Osteocyte (in vitro differentiated cells): ENCODE measurements at regions not wholly inside any gene's neighbourhood (a gene's known extent, or its start where the extent isn't known, plus 50 kb on each side); places are given as distances from the start of the nearest gene placed in this dataset.

Source experiments
- DNase-seq: peaks from one replicate; pipeline ENCODE4 v3.0.0; 2021; ENCODE audit warnings: mixed read lengths; ENCODE audit not compliant: unreplicated experiment; ENCODE audit errors: extremely low spot score
- H3K27ac Mint-ChIP-seq: one replicate; pipeline ENCODE4 v1.8.0; 2021; ENCODE audit warnings: mild to moderate bottlenecking, mixed read lengths; ENCODE audit not compliant: unreplicated experiment
- H3K27me3 Mint-ChIP-seq: one replicate; pipeline ENCODE4 v1.8.0; 2021; ENCODE audit warnings: mixed read lengths; ENCODE audit not compliant: unreplicated experiment
- H3K36me3 Mint-ChIP-seq: one replicate; pipeline ENCODE4 v1.8.0; 2021; ENCODE audit warnings: mixed read lengths; ENCODE audit not compliant: unreplicated experiment
- H3K4me1 Mint-ChIP-seq: one replicate; pipeline ENCODE4 v1.8.0; 2021; ENCODE audit warnings: mixed read lengths; ENCODE audit not compliant: unreplicated experiment
- H3K4me3 Mint-ChIP-seq: one replicate; pipeline ENCODE4 v1.8.0; 2021; ENCODE audit warnings: mild to moderate bottlenecking, moderate library complexity, mixed read lengths; ENCODE audit not compliant: unreplicated experiment
- H3K9me3 Mint-ChIP-seq: one replicate; pipeline ENCODE4 v1.8.0; 2021; ENCODE audit warnings: mixed read lengths; ENCODE audit not compliant: unreplicated experiment
- TF ChIP-seq, protein P1 (sequence below): fragments of 200-600 bp; sonication (generic); IDR thresholded peaks from 2 replicates; pipeline ENCODE4 v1.5.0; 2021; ENCODE audit warnings: antibody characterized with exemption, mild to moderate bottlenecking, moderate library complexity

DNA sequence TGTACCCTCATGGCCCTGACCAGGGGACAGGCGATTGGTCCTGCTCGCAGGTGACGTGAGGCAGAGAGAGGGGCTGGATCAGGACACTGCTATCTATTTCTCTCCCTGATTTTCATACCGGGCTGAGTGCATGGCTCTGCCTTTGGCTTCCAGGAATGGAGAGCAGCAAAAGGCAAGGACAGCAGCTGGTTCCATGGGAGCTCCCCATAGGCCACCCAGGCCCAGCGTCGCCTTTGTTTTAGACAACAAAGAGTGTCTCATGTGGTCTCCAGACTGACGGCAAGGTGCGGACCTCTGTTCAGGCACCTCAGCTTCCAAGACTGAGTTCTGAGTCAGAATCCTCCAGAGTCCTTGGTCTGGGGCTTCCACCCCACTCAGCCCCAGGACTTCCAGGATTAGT, 123.1 kb downstream of the VEGFA start:
- no peak for DNase-seq
- H3K27ac Mint-ChIP-seq: no peak overlapping the region
- H3K4me1 Mint-ChIP-seq: no peaks in the 10 kb centered on the region
- TF ChIP-seq, protein P1, sequence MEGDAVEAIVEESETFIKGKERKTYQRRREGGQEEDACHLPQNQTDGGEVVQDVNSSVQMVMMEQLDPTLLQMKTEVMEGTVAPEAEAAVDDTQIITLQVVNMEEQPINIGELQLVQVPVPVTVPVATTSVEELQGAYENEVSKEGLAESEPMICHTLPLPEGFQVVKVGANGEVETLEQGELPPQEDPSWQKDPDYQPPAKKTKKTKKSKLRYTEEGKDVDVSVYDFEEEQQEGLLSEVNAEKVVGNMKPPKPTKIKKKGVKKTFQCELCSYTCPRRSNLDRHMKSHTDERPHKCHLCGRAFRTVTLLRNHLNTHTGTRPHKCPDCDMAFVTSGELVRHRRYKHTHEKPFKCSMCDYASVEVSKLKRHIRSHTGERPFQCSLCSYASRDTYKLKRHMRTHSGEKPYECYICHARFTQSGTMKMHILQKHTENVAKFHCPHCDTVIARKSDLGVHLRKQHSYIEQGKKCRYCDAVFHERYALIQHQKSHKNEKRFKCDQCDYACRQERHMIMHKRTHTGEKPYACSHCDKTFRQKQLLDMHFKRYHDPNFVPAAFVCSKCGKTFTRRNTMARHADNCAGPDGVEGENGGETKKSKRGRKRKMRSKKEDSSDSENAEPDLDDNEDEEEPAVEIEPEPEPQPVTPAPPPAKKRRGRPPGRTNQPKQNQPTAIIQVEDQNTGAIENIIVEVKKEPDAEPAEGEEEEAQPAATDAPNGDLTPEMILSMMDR: no peak
- peaks cover 13% of the 10 kb centered on the region for H3K27me3 Mint-ChIP-seq
- no peak overlapping the region for H3K4me3 Mint-ChIP-seq
- no peaks in the 10 kb centered on the region for H3K9me3 Mint-ChIP-seq
- H3K36me3 Mint-ChIP-seq: no peaks in the 10 kb centered on the region

DNA sequence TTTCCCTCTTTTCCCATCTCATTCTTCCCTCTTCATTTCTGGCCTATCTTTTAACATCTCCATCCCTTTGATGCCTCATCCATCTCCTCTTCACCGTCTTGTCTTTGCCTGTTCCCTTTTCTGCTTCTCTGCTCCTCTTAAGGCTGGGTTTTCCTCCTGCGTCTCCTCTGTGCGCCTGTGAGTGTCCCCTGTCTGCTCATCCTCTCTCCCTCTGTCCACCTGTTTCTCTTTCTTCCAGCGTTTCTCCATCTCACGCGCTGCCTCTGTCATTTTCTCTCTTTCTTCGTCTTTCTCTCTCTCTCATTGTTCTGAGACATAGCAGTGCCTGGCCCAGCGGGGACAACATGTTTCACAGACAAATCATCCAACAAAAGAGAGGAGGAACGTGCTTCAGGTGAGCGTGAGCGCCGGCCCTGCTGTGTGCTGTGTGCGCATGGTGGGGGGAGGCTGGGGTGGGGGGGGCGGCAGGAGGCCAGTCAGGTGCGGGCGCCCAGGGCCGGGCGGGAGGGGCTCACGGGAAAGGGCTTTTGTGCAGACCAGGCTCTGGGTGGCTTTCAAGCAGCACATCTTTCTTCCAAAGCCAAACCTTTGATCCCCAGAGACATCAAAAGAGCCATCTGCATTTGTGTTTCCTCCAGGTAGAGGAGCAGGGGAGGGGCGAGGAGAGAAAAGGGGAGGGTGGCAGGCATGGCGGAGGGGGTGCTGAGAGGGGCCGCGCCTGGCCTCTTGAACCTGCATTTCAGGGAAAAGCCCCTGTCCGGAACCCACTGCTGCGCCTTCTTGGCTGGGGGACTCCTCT, 121.3 kb downstream of the VEGFA start:
- Mint-ChIP-seq H3K27me3 (peaks cover 8% of the 10 kb centered on the region), H3K4me3 (no peak overlapping the region), H3K4me1 (no peaks in the 10 kb centered on the region), H3K9me3 (no peaks in the 10 kb centered on the region), H3K36me3 (no peaks in the 10 kb centered on the region), H3K27ac (no peak overlapping the region)
- TF ChIP-seq, protein P1: no peak
- no peak for DNase-seq

DNA sequence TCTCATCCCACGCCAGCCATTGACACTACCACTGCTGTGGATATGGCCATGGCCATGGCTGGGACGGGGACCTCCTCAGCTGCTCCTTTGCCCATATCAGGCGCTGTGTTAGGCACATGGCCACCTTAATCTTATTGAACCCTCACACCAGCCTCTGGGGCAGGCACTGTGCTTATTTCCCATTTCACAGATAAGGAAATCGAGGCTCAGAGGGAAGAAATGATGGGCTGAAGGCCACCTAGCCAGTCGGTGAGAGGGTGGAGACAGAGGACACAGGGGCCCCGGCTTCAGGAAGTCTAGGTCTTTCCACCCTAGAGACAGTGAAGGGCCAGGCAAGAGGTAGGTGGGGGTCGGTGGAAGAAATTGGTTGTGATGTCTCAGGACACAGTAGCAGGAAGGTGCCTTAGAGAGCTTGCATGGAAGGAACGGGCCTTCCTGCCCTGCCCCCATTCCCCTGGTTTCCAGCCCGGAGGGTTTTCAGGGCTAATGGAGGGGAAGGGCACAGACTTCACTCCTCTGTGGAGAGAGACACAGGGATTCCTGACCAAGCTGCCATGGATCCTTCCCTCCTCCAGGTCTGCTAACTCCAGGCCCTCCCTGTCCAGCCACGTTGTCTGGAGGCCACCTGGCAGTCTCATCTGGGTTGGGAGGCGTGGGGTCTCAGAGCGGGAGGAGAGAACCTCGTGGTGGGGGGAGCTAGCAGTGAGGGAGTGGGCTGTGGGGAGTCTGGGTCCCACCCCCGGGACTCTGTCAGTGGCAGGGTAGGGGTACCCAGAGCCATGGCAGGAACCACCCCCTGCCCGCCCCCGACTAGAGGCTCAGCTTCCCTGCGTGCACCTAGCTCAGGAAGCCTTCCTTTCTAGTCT, 120.4 kb downstream of the VEGFA start:
- Mint-ChIP-seq H3K9me3 (no peaks in the 10 kb centered on the region), H3K4me3 (no peak overlapping the region), H3K4me1 (no peaks in the 10 kb centered on the region), H3K36me3 (no peaks in the 10 kb centered on the region), H3K27ac (no peak overlapping the region), H3K27me3 (peaks cover 8% of the 10 kb centered on the region)
- TF ChIP-seq, protein P1: no peak
- no peak for DNase-seq

GRCh38 chr6:43887906-43888683, 118.1 kb downstream of the VEGFA start:
- Mint-ChIP-seq H3K27ac (no peak overlapping the region), H3K4me1 (no peaks in the 10 kb centered on the region), H3K4me3 (no peak overlapping the region), H3K27me3 (peaks cover 8% of the 10 kb centered on the region), H3K9me3 (no peaks in the 10 kb centered on the region), H3K36me3 (no peaks in the 10 kb centered on the region)
- TF ChIP-seq, protein P1: no peak
- no peak for DNase-seq
